Endodermal cell (in vitro differentiated cells): ENCODE measurements at regions not wholly inside any gene's neighbourhood (a gene's known extent, or its start where the extent isn't known, plus 50 kb on each side); places are given as distances from the start of the nearest gene placed in this dataset.

Experiments
- DNase-seq: peaks from one replicate; pipeline ENCODE4 v3.0.0-alpha.2; 2017
- H3K27ac ChIP-seq: 2 replicates; pipeline ENCODE4 v1.5.1; 2013; ENCODE audit warnings: mild to moderate bottlenecking, low read depth, low read length, moderate library complexity
- H3K27me3 ChIP-seq: 2 replicates; pipeline ENCODE4 v1.6.1; 2013; ENCODE audit warnings: mild to moderate bottlenecking, low read length, moderate library complexity; ENCODE audit not compliant: insufficient read depth, control insufficient read depth, poor library complexity, severe bottlenecking
- H3K36me3 ChIP-seq: 2 replicates; pipeline ENCODE4 v1.7.0; 2013; ENCODE audit warnings: mild to moderate bottlenecking, low read length, moderate library complexity; ENCODE audit not compliant: control insufficient read depth, insufficient read depth
- H3K4me1 ChIP-seq: one replicate; pipeline ENCODE4 v1.7.0; 2013; ENCODE audit warnings: low read length; ENCODE audit not compliant: control insufficient read depth, insufficient read depth
- H3K4me3 ChIP-seq: 2 replicates; pipeline ENCODE4 v1.5.1; 2013; ENCODE audit warnings: mild to moderate bottlenecking, low read length, moderate library complexity
- H3K9ac ChIP-seq: 2 replicates; pipeline ENCODE4 v1.6.1; 2013; ENCODE audit warnings: mild to moderate bottlenecking, low read length, moderate library complexity; ENCODE audit not compliant: poor library complexity, severe bottlenecking; ENCODE audit errors: extremely low read depth
- H3K9me3 ChIP-seq: 2 replicates; pipeline ENCODE4 v1.6.1; 2013; ENCODE audit warnings: mild to moderate bottlenecking, low read length, moderate library complexity; ENCODE audit not compliant: control insufficient read depth
- H3K27ac Mint-ChIP-seq: 2 replicates; pipeline ENCODE4 v1.8.0; 2020; ENCODE audit warnings: mixed read lengths
- H3K27me3 Mint-ChIP-seq: 2 replicates; pipeline ENCODE4 v1.8.0; 2021; ENCODE audit warnings: mild to moderate bottlenecking, mixed read lengths; ENCODE audit not compliant: insufficient read depth
- H3K36me3 Mint-ChIP-seq: 2 replicates; pipeline ENCODE4 v1.8.0; 2020; ENCODE audit warnings: low read depth, mixed read lengths
- H3K4me1 Mint-ChIP-seq: 2 replicates; pipeline ENCODE4 v1.8.0; 2020; ENCODE audit warnings: mixed read lengths
- H3K4me3 Mint-ChIP-seq: 2 replicates; pipeline ENCODE4 v1.8.0; 2020; ENCODE audit warnings: mild to moderate bottlenecking, moderate library complexity, mixed read lengths
- H3K9me3 Mint-ChIP-seq: 2 replicates; pipeline ENCODE4 v1.8.0; 2020; ENCODE audit warnings: mild to moderate bottlenecking, mixed read lengths
- CTCF ChIP-seq: fragments of 200-600 bp; sonication (generic); conservative IDR thresholded peaks from 2 replicates; pipeline ENCODE4 v1.5.0; 2021; ENCODE audit warnings: antibody characterized with exemption, mild to moderate bottlenecking
- WGBS, 2 experiments: methylation state at CpG; one replicate each; pipeline versions ENCODE4 v1.1.5 to v1.1.7; 2013; ENCODE audit warnings: missing lambda C conversion rate in 2 of 2, mixed read lengths in 1 of 2; ENCODE audit not compliant: insufficient coverage in 1 of 2, insufficient read length in 1 of 2; 5-methylcytosine and 5-hydroxymethylcytosine counted together

- no peaks in the 10 kb centered on the region for H3K36me3 ChIP-seq
- no peak overlapping the region for H3K9ac ChIP-seq
- no peaks in the 10 kb centered on the region for H3K4me1 ChIP-seq
- DNase-seq, result no peak
- Mint-ChIP-seq H3K27me3 (peaks cover 1% of the 10 kb centered on the region), H3K4me1 (no peaks in the 10 kb centered on the region), H3K4me3 (no peak overlapping the region), H3K27ac (no peak overlapping the region), H3K36me3 (no peaks in the 10 kb centered on the region), H3K9me3 (peaks cover 1% of the 10 kb centered on the region)
- no peak for TF ChIP-seq CTCF
- H3K27ac ChIP-seq, result no peak overlapping the region
- no peak overlapping the region for H3K4me3 ChIP-seq
- H3K27me3 ChIP-seq, result no peaks in the 10 kb centered on the region
- WGBS, 2 experiments, result 93 to 94% methylated on average over 38 to 42 of the region's 42 CpGs
- H3K9me3 ChIP-seq, result no peaks in the 10 kb centered on the region
Observed at GRCh38 chr18:78309307-78309706, 670.3 kb upstream of the SALL3 start.

DNA sequence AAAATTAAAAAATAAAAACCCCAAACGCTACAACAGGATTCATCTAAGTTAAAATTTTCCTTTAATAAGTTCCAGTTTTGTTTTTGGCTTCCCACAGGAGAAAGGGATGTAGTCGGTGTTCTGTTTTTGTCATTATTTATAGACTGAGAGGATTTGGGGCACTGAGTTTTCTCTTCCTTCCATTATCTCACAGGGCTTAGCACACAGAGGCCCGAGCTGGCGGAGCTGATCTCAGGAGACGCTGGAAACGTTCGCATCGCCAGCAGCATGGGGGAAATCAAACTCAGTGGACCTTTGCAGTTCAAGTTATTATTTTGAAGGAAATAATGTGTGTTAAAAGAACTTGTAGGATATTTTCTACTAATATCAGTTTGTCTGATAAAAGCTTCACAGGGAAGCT, 669.7 kb upstream of the SALL3 start:
- H3K27ac ChIP-seq, result no peak overlapping the region
- Mint-ChIP-seq H3K36me3 (no peaks in the 10 kb centered on the region), H3K9me3 (peaks cover 1% of the 10 kb centered on the region), H3K27ac (no peak overlapping the region), H3K4me1 (no peaks in the 10 kb centered on the region), H3K4me3 (no peak overlapping the region), H3K27me3 (peaks cover 1% of the 10 kb centered on the region)
- no peaks in the 10 kb centered on the region for H3K36me3 ChIP-seq
- H3K27me3 ChIP-seq, result no peaks in the 10 kb centered on the region
- no peak overlapping the region for H3K9ac ChIP-seq
- H3K4me3 ChIP-seq, result no peak overlapping the region
- H3K9me3 ChIP-seq, result no peaks in the 10 kb centered on the region
- no peak for TF ChIP-seq CTCF
- H3K4me1 ChIP-seq, result no peaks in the 10 kb centered on the region
- no peak for DNase-seq
- WGBS, 2 experiments, result 87 to 95% methylated on average over 6 to 8 of the region's 8 CpGs

DNA sequence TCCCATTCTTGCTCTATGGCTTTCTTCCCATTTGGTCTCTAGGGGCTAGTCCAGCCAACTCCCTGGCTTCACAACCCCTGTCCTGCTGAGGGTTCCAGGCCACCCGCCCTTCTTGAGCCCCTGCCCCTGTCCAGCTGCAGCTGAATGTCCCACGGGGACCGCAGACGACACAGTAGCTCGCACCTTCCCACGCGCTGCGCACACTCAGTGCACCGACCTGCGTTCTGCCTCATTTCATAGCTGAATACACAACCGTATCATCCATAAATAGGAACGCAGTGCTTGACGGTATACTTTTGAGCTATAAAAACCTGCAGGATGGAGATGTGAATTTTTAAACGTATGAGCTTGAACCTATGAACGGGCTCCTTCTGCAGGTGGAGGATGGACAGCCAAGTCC, 660.4 kb upstream of the SALL3 start:
- no peaks in the 10 kb centered on the region for H3K27me3 ChIP-seq
- H3K4me1 Mint-ChIP-seq, result peaks cover 14% of the 10 kb centered on the region
- H3K9me3 Mint-ChIP-seq, result no peaks in the 10 kb centered on the region
- no peaks in the 10 kb centered on the region for H3K9me3 ChIP-seq
- no peak for TF ChIP-seq CTCF
- H3K36me3 Mint-ChIP-seq, result no peaks in the 10 kb centered on the region
- H3K27ac ChIP-seq, result no peak overlapping the region
- H3K4me1 ChIP-seq, result no peaks in the 10 kb centered on the region
- H3K9ac ChIP-seq, result no peak overlapping the region
- H3K36me3 ChIP-seq, result no peaks in the 10 kb centered on the region
- 98% methylated on average over 8 to 15 of the region's 15 CpGs for WGBS, 2 experiments
- H3K4me3 Mint-ChIP-seq, result no peak overlapping the region
- H3K27ac Mint-ChIP-seq, result no peak overlapping the region
- no peak for DNase-seq
- no peak overlapping the region for H3K4me3 ChIP-seq
- peaks cover 3% of the 10 kb centered on the region for H3K27me3 Mint-ChIP-seq
